Amniotic epithelial cell (primary cell): ENCODE measurements at regions not wholly inside any gene's neighbourhood (a gene's known extent, or its start where the extent isn't known, plus 50 kb on each side); places are given as distances from the start of the nearest gene placed in this dataset.
A peak's percentile ranks its signal among the peaks of the same experiment; 100 is the strongest.
"Not testable (repeated sequence)": the region's sequence is repeated elsewhere in the genome, so short reads cannot be mapped to it uniquely, and the experiment has no call there.

ENCODE experiments used
- DNase-seq: peaks from one replicate; pipeline ENCODE4 v3.0.0-alpha.2; 2010; ENCODE audit warnings: low read depth

DNA sequence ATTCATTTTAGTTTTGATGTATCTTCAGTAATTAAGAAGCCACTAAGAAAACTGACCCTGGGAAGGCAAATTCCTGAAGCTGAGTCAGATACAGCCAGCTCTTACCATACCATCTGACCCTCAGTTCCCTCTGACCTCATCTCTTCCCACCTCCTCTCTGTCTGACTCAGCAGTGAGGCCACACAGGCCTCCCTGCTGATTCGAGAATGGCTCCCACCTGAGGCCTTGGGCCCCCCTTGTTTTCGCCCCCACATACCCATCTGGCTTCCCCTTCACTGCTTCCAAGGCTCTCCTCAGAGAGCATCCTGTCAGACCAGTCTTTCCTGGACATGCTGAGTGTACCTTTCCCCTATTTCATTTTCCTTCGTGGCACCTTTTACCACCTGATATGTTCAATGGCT lies 71.0 kb upstream of the CYP1B1 start:
- DNase-seq, result peak; percentile 99

DNA sequence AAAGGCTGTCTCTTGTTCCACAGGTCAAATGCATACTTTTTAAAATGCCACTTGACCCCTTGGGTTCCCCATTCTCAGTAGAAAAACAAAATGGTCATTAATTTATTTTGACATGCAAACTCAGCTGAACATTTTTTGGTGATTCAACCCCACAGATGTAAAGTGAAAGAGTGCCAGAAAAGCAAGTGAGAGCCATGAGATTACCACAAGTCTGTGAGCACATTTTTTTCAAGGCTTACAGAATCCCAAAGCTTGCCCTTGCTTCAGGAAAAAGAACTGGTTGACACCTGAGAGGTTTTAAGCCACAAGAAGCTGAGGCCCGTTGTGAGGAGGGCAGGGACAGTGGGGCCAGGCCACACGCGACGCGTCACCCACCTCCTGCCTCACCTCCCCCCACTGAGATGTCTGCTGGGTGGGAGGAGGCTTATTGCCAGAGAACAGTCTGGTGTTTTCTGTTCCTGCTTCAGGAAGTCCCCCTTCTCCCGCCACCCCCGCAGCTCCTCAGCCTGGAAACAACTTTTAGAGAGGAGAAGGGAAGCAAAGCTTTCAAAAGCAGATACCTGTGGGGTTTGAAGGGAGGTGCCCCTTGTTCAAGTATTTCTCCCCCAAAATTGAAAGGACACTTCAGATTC lies 70.4 kb upstream of the CYP1B1 start:
- DNase-seq, result peak; percentile 96

DNA sequence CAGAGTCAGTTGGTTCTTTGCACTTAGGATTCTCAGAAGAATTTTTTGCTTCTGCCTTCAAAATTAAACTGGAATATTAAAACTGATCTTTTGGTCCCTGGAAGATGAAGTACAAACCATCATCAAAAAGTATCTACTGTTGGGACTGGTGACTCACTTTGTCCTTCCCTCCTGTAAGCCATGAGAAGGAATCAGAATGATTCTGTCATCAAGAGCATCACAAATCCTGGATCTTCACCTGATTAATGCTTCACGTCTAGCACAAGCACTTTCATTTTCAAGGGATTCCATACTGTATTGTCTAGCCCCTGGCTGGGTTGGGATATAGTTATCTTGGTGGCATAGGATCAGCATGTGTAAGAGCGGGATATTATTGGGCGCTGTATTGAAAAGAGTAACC lies 69.3 kb upstream of the CYP1B1 start:
- no peak for DNase-seq

DNA sequence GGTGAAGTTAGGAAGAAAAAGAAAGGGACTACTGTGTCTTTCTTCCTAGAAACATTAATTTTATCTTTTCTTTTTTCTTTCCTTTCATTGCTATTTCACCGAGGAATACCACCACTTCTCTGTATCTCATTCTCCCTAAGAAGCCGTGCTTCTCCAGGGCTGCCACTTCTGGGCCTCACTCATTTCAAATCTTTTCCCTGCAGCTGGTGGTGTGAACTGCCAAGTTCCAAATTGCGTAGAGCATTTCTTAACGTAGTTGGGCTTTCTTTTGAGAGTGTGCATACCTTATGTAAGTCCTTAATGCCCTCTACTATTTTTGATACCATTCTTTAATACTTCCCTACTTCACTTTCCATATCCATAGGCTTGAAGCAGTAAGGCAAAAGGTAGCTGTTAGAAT lies 66.7 kb upstream of the CYP1B1 start:
- no peak for DNase-seq

DNA sequence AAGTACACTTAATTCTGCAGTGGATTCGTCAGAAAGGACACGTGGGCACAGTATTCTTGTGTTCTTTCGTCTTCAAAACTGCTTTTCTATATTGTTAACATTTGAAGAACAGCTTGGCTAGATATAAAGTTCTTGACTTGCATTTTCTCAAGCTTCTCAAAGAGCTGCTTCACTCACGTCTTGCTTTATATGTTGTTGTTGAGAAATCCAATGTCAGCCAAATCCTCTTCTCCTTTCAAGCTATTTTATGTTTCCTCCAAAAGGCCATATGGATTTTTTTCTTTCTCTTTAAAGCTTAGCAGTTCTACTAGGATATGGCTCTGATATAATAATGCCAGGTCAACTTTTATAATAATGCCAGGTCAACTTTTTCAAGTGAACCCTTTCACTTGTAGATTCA lies 65.5 kb upstream of the CYP1B1 start:
- no peak for DNase-seq

DNA sequence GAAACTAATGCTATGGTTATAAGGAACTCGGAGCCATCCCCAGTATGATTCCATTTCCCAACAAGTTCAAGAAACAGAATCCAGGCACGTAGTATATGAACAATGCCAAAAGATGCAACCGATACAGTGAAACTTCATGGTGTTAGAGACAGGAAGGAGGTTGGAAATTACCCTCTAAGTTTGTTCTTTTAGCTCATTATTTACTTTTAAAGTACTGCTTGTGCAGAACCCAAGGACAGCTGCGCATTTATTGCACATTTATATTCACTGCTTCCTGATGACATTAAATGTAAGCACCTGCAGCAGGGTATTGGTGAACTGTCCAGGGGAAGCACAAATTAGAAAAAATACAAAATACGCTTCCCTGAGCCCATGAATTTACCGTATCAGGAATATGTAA lies 63.0 kb upstream of the CYP1B1 start:
- DNase-seq, result no peak

DNA sequence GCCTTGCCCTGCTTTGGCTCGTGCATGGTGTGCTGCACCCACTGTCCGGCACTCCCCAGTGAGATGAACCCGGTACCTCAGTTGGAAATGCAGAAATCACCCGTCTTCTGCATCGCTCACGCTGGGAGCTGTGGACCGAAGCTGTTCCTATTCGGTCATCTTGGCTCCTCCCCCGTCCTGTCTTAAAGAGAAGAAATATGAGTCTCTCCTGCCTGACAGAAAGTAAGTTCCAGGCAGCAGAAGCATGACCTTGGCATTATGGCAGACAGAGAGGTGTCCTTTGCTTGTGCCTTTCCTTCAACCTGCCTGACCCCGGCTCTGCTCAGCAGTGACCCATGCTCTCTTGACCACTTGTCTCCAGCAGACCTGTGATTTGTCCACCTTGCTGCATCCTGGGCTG lies 62.5 kb upstream of the CYP1B1 start:
- no peak for DNase-seq

DNA sequence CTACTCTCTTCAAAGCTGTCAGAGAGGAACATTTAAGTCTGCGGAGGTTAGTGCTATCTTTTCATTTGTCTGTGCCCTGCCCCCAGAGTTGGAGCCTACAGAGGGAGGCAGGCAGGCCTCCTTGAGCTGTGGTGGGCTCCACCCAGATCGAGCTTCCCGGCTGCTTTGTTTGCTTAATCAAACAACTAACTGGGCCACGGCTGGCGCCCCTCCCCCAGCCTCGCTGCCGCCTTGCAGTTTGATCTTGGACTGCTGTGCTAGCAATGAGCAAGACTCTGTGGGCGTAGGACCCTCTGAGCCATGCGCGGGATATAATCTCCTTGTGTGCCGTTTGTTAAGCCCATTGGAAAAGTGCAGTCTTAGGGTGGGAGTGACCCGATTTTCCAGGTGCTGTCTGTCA lies 62.0 kb upstream of the CYP1B1 start:
- not testable (repeated sequence) for DNase-seq

DNA sequence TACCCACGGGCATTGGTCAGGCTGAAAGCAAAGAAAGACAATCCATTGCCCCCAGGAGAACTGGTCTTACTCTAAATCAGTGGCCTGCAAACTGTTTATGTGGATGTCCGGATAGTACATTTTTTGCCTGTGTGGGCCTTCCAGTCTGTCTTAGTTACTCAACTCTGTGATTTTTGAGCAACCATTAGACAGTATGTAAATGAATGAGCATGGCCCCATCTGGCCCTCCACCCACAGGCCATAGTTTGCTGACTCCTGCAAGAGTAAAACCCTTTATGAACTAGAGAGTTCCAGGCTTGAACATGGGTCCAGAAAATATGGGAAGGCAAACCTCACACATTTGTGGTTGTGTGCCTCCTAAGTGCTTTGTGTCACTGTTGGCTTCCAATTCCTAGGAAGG lies 55.7 kb upstream of the CYP1B1 start:
- no peak for DNase-seq

DNA sequence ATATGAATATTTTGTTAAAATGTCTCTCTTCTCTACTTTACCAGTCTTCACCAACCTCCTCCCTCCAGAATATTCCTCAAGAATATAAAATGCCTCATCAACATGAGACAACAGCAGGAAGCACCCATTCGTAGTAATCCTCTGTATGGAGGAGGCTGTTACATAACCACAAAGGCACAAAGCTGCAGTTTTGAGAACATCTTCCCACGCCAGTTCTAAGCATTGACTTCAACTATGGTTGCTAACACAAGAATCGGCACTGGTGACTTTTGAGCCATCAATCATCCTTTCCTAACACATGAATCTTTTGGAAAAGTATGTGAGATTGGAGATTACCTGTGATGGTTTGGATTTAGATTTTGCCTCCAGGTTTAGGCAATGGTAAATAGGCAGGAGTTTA lies 54.9 kb upstream of the CYP1B1 start:
- DNase-seq, result peak; percentile 59

DNA sequence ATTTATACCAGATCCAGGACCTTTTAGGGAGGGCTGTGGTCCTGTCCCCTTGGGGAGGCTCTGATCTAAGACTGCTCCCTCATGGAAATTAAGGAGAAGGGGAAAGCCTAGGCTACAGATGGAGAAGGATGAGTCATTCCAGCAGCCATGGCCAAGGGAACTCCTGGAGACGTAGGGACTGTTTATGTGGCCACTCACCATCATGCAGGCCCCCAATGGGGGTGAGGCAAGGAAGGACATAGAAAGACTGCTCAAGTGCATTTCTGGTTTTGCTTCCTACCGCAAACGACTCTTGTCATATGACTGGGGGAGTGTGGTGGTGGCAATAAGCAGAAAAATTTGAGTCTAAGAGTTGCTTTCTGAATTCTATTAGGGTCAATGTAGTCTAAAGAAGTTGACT lies 54.0 kb upstream of the CYP1B1 start:
- DNase-seq, result no peak

DNA sequence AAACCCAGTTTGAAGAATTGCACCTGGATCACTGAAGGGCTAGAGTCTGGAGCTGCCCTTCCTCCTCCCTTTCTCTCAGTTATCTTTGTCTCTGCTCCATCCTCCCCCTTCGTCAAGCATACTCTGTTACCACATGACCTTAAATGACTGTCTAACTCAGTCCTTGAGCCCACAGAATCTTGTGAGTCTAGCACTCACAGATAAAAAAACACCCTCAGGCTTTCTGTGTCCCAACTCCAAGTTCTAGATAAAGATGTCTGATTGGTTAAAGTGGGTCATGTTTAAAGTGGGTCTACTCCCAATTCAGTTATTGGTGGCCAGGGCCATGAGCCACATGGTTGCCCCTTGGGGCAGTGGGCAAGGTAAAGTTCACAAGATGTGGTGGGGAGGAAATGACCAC lies 53.5 kb upstream of the CYP1B1 start:
- DNase-seq, result peak; percentile 71

DNA sequence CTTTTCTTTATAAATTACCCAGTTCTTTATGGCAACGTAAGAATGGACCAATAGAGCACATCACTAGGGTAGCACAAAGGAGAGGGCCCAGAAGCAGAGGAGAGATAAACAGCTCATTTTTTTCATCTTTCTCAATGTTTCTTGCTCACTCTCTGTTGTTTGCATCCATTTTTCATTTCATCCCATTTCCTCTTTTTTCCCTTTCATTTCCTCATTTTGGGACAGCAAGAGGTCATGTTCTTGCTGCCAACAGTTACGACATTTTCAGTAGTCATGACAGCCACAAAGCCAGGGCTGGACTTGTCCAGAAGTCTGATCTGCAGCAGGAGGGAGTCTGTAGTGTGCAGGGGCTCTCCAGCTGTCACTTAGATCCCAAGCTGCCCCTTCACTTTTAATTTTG lies 52.7 kb upstream of the CYP1B1 start:
- DNase-seq, result peak; percentile 42

DNA sequence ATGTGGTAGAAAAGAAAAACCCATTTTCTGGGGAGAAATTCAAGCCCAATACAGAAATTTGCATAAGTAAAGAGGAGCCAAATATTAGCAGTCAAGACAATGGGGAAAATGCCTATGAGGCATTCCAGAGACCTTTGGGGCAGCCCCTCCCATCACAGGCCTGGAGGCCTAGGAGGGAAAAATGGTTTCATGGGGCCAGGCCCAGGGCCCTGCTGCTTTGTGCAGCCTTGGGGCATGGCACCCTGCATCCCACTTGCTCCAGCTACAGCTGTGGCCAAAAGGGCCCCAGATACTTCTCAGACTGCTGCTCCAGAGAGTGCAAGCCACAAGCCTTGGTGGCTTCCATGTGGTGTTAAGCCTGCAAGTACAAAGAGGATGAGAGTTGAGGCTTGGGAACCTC lies 51.3 kb upstream of the CYP1B1 start:
- no peak for DNase-seq

DNA sequence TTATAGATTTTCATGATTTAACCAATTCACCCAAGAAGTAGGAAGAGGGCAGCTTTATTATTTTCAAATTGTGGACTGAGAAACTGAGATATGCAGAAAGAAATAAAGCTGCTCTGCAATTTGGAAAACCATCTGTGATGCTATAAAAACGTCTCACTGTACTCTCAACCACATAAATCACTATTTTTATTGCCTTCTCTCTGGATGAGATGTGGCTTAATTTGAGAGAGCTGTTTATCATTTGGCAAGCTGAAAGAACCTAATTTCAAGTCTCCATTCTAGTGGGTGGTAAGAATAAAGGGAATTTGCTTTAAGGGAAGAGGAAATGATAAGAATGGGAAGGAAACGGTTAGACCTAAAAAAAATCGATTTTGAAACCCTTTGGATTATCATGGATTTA lies 49.9 kb upstream of the CYP1B1 start:
- DNase-seq, result no peak
